DMS79 treated with DMSO at 0.1 percent for 48 hours (cell line): ENCODE measurements at regions not wholly inside any gene's neighbourhood (a gene's known extent, or its start where the extent isn't known, plus 50 kb on each side); places are given as distances from the start of the nearest gene placed in this dataset.
"Not testable (repeated sequence)": the region's sequence is repeated elsewhere in the genome, so short reads cannot be mapped to it uniquely, and the experiment has no call there.

Experiments used
- DNase-seq: peaks from one replicate; lab custom pipeline; 2025; lab: John Stamatoyannopoulos, UW

DNA sequence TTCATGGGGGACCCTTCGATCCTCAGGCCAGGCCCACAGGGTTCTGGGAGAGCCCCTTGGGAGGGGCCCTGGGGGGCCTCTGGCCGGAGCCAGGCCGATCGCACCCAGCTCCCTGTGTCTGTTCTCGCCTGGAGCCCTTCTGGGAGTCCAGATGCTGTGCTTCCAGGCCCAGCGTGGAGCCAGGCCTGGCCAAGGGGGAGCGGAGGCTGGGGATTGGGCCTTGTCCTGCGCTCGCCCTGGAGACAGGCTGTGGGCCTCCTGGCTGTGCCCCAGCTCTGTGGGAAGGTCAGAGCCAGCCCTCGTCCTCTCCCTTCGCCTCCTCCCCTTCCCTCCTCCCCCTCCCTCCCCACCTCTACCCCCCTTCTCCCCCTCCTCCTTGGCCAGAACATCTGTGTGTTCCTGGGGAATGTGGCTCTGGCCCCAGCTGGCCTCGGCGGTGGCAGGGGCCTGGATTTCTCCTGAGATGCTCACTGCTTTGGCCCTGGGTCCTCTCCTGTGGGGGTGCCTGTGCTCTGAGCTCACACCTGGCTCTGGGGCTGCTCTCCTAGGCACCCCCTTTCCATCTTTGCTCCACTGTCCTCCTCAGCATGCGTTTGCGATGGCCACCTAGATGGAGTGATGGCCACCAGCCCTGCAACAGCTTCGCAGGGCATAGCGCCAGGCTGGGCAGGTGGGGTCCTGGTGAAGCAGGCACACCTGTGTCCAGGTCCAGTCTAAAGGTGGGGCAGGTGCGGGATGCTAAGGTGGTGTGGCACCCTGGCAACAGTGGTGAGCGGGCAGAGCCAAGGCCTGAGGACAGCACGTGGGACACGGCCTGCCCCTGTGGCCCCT is 90.6 kb upstream of the CIBAR2 start:
- no peak for DNase-seq

DNA sequence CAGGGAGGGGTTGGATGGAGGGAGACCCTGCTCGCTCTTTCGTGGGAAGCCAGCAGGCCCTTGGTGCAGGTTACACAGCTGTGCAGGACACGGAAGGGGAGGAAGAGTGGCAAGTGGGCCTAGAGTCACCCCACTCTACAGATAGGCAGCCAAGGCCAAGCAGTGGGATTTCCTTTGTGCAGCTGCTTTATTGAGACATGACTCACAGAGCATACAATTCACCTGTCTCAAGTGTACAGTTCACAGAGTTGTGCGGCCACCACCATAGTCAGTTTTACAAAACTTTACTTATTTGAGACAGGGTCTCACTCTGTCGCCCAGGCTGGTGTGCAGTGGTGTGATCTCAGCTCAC is 91.2 kb upstream of the CIBAR2 start:
- DNase-seq, result no peak

DNA sequence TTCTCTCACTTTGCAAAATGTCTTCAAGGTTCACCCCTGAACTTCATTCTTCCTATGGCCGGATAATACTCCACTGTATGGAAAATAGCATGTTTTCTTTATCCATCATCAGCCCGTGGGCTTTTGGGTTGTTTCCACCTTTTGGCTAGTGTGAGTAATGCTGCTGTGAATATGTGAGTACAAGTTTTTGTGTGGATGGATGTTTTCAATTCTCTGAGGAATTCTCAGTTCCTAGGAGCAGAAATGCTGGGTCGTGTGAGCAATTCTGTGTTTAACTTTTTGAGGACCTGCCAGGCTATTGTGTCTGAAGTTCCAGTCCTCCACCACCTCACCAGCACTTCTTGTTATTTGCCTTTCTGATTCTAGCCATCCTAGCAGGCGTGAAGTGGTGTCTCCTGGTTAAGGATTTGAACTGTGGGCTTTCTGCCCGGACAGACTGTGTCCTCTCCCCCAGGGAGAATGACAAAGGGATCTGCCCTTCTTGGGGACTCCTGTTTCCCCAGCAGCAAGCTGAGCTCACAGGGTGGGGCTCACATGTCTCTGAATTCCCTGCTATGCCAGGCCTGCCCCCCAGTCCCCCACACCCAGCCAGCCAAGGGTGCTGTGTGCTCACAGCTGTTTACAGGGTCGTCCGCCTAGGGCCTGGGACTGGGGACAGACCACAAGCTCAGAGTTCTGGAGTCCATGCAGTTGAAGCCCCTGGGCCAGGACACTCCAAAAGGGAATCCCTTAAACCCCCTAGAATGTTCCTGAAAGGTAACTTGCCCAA is 92.2 kb upstream of the CIBAR2 start:
- DNase-seq, result no peak

DNA sequence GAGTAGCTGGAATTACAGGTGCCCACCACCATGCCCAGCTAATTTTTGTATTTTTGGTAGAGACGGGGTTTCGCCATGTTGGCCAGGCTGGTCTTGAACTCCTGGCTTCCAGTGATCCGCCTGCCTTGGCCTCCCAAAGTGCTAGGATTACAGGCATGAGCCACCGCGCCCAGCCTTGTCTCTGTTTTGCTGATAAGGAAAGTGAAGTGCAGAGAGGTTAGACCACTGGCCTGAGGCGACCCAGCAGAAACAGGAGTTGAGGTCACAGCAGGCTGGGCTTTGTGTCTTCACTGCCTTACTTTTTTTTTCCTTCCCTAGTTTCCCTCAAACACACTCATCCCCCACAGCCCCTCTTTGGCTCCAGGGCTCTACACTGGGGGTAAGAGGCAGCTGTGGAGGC is 93.0 kb upstream of the CIBAR2 start:
- DNase-seq, result not testable (repeated sequence)

DNA sequence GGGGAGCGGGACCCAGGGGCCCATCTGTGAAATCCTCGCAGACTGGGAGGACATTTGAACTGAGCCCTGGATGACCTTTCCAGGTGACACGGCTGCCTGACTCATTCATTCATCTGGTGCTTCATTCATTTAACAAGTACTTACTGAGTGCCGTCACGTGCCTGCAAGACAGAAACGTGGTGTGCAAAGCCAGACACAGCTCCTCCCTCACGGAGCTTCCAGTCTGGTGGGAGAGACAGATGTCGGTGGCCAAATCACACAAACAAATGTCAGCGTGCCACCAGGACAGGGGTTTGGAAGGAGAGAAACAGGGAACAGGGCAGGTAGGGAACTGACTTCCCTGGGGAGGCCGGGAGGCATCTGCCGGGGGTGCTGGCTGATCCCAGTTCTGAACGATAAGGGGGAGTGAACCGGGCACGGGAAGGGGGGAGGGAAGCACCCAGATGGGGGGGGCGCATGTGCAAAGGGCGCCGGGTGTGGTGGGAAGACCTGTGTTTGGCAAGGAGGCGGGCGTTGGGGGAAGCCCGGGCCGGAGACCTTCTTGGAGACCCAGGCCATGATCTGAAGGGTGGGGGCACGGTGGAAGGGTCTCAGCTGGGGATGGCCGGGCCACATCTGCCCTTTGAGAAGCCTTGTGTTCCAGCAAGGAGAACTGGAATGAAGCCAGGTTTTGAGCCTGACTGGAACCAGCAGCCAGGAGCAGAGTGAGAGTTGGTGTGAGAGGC is 93.6 kb upstream of the CIBAR2 start:
- DNase-seq, result no peak

DNA sequence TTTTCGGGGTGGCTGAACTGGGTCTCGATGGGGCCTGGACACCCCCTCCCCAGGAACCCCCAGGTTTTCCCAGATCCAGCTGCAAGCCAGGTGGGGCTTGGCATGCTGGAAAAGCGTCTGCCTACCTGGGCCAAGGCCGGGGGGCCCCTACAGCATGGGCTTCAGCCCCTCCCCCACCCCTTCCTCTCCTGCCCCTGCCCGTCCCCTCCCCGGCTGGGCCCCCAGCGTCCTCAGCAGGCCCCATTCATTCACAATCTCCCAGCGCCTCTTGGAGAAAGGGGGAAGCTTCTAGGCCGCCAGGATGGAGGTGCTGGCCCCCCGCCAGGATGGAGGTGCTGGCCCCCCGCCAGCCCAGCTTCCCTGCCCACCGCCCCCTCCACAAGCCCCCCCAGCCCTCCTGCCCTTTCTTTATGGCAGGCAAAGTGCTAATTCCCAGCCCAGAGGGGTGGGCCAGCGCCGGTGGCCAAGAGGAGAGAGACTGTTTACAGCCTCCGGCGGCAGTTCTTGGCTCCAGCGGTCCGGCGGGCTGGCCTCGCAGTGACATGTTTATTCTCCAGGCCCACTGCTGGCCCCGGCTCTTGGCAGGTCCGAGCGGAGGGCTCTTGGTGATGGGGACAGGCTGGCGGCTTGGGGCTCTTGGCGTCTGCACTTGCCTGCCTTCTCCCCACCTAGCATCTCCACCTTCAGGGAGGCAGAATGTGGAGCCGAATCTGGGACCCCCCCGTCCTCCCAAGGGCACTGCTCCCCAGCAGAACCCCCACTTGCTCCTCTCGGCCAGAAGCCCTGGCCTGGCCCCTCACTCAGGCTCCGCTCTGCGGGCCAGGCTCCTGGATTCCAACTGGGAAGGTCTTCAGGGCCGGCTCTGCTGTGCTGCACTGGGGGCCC is 94.4 kb upstream of the CIBAR2 start:
- DNase-seq, result peak; percentile 9

DNA sequence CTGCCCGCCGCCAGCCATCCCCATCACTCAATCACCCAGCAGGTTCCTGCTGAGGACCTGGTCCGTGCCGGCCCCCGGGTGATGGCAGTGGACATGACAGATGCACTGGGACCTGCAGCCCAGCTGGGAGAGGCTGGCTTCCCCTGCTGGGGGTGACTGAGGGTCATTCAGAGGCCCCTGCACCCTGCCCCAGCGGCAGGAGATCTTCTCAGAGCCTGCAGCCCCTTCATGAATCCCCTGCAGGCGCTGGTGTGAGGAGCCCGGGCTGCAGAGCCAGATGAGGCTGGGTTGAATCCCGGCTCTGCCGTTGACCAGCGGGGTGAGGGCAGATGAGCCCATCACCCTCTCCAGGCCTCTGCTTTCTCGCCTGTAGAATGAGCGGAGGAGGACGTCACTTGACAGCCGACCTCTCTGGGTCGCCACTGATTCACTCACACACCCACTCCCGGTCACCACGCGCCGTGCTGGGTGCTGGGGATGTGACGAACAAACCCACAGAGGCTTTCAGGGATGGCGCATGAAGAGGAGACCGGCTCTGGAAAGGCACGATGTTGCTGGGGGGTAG is 95.2 kb upstream of the CIBAR2 start:
- DNase-seq, result no peak

DNA sequence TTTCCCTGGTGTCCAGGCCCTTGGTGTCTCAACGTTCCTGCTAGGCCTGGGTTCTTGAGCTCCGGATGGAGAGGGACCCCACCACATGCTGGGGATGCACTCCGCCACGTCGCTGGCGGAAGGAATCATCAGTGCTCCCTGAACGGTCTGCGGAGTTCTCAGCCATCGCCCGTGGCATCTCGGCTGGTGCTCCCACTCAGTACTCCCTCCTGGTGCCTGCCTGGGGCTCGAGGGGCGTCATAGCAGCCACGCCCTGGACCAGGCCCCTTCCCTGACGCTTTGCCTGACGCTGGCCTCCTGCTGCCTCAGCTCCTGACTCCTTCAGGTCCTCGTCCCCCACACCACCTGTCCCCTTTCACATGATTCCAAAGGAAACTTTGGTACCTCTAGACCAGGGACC is 95.9 kb upstream of the CIBAR2 start:
- DNase-seq, result no peak

DNA sequence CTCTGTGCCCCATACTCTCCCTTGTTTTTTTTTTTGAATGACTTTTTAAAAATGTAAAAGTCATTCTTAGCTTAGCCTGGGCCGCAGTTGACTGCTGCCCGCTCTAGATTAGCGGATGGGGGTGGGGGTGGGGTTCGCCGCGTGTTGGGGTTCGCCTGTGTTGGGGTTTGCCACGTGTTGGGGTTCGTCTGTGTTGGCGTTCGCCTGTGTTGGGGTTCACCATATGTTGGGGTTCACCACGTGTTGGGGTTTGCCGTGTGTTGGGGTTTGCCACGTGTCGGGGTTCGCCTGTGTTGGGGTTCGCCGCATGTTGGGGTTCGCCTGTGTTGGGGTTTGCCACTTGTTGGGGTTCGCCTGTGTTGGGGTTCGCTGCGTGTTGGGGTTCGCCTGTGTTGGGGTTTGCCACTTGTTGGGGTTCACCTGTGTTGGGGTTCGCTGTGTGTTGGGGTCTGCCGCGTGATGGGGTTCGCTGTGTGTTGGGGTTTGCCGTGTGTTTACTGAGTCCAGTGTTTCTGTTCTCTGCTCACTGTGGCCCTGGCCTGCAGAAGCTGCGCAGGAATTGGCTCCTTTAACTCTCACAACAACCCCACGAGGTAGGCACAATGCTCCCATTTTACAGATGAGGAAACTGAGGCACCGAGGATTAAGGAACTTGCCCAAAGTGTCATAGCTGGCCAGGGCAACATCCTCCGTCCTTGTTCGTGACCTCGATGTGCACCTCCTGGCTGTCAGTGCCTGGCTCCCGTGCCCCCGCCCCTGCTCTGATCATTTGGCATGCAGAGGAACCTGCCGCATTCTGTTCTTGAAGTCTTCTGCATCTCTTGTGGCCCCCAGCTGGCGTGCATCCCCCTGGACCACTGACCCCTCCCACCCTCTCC is 96.6 kb upstream of the CIBAR2 start:
- no peak for DNase-seq

DNA sequence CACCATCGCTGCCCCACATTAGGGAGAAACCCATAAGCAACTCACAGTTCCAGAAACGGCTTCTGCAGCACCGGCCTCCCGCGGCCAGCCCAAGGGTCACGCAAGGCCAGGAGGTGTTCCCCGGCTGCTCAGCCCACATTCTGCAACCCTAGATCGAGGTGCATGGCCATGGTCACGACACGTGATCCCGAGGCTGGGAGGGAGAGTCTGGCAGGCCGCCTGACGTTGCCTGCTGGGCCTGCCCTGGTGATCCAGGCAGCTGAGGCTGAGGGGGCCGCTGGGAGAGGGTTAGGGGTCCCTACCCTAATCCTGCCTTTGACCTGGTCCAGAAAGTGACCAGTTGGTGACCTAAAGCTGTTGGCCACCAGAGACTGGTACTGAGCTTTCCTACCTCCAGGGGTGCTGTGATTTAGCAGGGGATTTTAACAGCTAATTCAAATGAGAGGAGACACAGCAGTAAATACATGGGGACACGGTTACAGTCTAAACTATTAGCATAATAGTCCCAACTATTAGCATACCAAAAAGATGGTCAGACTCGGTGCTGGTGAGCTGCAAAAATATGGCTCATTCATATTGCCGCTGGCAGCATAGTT is 97.4 kb upstream of the CIBAR2 start:
- DNase-seq, result no peak

DNA sequence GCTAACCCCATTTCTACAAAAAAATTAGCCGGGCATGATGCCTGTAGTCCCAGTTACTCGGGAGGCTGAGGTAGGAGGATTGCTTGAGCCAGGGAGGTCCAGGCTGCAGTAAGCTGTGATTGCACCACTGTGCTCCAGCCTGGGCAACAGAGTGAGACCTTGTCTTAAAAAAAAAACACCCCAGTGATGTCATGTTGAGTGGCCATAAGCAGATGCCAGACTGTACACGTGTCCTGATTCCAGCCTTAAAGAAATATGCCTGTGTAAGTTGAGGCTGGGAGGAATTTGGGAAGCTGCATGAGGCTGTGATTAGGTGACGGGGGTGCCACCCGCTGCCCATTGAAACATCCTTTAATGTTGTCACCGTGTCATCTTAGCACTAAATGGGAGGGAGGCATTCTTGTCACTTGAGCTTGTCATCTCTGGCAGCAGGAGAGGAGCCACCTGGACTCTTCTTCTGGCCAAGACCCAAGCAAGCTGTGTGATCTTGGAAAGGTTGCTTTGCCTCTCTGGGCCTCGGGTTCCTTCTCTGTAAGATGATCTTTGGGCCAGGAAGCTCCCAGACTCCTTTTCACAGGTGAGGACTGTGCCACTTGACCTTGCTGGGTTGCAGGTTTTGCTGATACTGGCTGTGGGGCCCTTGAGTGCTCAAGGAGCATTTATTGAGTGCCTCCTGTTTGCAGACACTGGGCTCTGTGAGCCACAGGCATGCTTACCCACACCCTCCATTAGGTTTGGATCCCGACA is 98.3 kb upstream of the CIBAR2 start:
- DNase-seq, result no peak

DNA sequence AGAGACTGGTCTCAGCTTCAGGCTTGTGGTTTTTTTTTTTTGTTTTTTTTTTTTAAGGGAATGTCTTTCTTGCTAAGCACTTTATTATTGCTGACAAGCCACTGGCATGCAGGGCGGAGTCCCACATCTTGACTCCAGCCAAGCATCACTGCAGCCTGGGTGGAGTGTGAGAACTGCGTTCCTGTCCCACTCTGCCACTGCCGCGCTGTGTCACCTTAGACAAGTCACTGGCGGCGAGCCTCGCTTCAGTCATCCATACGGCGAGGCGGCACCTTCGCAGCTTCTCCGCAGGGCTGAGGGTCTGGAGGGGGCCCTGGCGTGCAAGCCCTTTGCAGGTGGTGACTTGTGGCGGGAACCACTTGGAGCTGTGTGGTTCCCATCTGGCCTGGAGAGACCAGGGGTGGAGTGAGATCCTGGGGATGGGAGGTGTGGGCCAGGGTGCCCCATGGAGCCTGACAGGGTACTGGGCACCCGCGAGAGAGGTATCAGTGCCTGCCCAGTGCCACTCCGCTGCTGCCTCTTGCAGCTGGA is 99.1 kb upstream of the CIBAR2 start:
- no peak for DNase-seq

DNA sequence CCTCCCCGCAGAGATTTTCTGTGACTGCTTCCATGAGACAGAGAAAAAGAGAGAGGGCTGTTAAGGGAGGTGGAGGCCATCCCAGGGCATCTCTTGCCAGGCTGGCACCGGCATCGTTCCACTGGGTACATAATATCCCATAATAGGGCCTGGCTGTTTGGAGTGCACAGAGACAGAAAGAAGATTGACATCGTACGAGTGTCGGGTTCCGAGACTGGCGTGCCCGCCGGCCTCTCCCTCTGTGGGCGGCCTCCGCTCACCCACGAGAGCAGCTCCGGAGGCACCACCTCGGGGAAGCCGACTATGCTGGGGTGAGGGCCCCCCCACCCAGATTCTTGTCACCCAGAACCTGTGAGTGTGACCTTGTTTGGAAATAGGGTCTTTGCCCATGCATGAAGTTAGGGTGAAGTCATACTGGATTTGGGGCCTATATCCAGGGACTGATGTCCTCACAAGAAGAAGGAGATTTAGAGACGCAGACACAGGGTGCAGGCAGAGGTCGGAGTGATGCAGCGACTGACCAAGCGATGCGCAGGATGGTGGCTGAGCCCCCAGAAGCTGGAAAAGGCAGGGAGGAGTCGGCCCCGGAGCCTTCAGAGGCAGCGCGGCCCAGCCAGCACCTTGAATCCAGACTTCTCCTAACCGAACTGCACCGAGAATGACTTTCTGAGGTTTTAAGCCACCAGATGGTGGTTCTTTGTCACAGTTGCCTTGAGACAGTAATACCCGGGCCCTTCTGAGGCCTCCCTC is 101.8 kb upstream of the CIBAR2 start:
- DNase-seq, result no peak

DNA sequence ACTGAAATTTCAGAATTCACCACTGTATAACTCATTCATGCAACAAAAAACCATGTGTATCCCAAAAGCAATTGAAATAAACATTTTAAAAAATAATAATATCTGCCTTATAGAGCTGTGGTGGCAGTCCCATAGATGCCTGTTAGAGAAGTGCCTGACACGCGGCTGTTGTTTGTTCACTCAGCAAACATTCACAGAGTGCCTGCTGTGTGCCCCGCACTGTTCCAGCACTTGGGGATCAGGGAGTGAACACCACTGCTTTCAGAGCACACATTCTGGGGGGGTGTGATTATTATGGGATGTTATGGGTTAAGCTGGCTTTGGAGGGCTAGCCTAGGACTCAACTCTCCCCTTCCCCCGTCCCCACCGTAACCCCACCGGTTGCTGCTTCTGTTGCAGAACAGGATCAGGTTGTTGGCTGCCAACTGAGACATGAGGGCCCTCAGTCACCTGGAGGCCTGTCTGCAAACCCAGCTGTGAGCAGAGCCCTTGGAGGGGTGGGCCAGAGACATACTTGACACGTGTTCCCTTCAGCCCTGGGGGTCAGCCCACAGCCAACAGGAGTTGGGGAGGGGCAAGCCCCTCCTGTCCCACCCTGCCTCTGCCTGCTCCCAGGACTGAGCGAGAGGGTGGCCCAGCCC is 103.3 kb upstream of the CIBAR2 start:
- peak; percentile 16 for DNase-seq

DNA sequence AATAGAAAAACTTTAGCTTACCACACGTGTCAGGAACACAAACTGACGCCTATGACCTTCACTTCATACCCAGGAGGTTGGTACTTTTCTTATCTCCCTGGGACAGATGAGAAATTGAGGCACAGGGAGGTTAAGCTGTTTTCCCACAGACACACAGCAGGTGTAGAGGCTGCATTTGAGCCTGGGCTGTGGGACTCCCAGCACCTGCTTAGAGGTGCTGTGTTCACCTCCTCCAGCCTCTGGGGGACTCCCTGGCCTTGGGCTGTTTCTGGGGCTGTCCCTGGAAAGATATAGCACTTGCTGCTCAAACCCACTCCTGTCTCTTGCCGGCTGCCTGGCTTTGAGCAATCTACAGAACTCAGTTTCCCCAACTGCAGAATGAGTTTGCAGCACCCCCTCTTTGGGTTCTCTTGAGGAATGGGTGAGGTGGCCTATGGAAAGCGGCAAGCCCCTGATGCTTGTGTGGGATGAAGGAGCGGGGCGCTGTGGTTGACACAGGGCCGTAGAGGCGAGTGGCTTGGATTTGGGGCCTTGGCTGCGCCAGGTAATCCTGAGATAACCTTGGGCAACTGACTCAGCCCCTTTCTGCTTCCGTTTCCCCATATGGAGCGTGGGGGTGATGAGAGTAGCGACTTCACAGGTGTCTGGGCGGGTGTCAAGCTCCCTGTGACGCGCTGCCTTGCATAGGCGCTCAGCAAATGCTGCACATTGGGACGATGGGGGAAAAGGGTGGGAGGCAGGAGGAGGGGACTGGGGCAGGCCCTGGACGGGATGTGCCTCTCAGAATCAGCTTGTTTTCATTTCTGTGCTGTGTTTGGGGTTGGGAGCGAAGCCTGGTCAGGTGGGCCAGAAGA is 104.5 kb upstream of the CIBAR2 start:
- no peak for DNase-seq

DNA sequence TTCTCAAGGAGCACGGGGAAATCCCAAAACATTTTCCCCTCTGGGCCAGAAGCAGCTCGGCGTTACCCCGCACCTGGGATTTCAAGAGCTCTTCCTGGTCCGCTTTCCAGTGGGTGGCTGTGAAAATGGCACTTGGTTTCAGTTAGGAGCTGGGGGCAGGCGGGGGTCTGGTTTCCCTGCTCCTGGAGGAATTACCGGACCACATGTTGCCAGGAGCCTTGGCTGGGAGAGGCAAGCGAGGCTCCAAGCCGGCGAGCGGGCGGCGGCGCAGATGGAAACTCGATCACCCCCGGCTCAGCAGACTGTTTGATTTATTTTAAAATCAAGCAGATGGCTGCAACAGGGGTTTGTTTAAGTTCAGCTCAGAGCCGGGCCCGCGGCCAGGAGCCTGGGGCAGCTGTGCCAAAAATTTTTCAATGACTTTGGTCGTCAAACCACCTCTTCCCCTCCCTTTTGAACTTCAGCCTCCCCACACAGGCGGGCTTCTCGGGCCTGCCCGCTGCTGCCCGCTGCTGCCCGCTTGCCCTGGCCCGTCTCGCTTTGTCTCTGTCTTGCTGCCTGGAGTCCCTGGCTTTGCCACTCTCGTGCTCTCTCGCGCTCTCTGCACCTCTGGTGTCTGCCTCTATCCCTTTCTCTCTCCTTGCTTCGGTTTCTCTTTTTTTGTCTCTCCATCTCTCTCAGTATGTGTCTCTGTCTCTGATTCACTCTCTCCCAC is 108.0 kb upstream of the CIBAR2 start:
- peak; percentile 91 for DNase-seq
